ENCODE measurements at regions not wholly inside any gene's neighbourhood (a gene's known extent, or its start where the extent isn't known, plus 50 kb on each side); places are given as distances from the start of the nearest gene placed in this dataset.

- in situ Hi-C loops (cut with HindIII; ENCODE audit: low sequenced_read_pairs) = no loop called here
- no peak for DNase-seq (ENCODE audit: low spot score)
These were observed 50.8 kb upstream of the SSBP3 start for GRCh38 chr1:54456921-54457529.

GRCh38 chr1:54456361-54456760 lies 50.2 kb upstream of the SSBP3 start:
- in situ Hi-C loops (cut with HindIII; ENCODE audit: low sequenced_read_pairs) = no loop called here
- no peak for DNase-seq (ENCODE audit: low spot score)
